GM19438 (cell line): ENCODE measurements at regions not wholly inside any gene's neighbourhood (a gene's known extent, or its start where the extent isn't known, plus 50 kb on each side); places are given as distances from the start of the nearest gene placed in this dataset.
A peak's percentile ranks its signal among the peaks of the same experiment; 100 is the strongest.

Source experiments
- ATAC-seq: cut with Tn5 transposase; IDR thresholded peaks from one replicate; pipeline ENCODE4 v1.9.1; 2021; ENCODE audit warnings: low read depth; ENCODE audit not compliant: unreplicated experiment

- ATAC-seq = no peak
These were observed 911.6 kb downstream of the EFNA5 start for GRCh38 chr5:106759152-106759551.

GRCh38 chr5:106757672-106758071, 913.1 kb downstream of the EFNA5 start:
- no peak for ATAC-seq

- no peak for ATAC-seq
These were observed 914.9 kb downstream of the EFNA5 start for GRCh38 chr5:106755789-106756188.

- no peak for ATAC-seq
These were observed 915.7 kb downstream of the EFNA5 start for GRCh38 chr5:106755066-106755465.

- ATAC-seq = no peak
These were observed 920.9 kb downstream of the EFNA5 start for GRCh38 chr5:106749826-106750225.

- ATAC-seq = no peak
These were observed 931.6 kb downstream of the EFNA5 start for GRCh38 chr5:106739127-106739526.

GRCh38 chr5:106737111-106737510, 933.6 kb downstream of the EFNA5 start:
- ATAC-seq = no peak

- ATAC-seq = no peak
These were observed 938.1 kb downstream of the EFNA5 start for GRCh38 chr5:106732624-106733023.

- no peak for ATAC-seq
These were observed 939.8 kb downstream of the EFNA5 start for GRCh38 chr5:106730912-106731311.

- no peak for ATAC-seq
These were observed 940.2 kb downstream of the EFNA5 start for GRCh38 chr5:106730506-106730905.

- no peak for ATAC-seq
These were observed 942.5 kb downstream of the EFNA5 start for GRCh38 chr5:106728208-106728607.

GRCh38 chr5:106727071-106727470, 943.7 kb downstream of the EFNA5 start:
- no peak for ATAC-seq

- ATAC-seq = no peak
These were observed 950.4 kb downstream of the EFNA5 start for GRCh38 chr5:106720367-106720766.

- ATAC-seq = no peak
These were observed 970.9 kb downstream of the EFNA5 start for GRCh38 chr5:106699796-106700195.

GRCh38 chr5:106699198-106699597, 971.5 kb downstream of the EFNA5 start:
- ATAC-seq = no peak

GRCh38 chr5:106698169-106698568, 972.6 kb downstream of the EFNA5 start:
- no peak for ATAC-seq

- ATAC-seq = no peak
These were observed 979.0 kb downstream of the EFNA5 start for GRCh38 chr5:106691701-106692100.

- ATAC-seq = no peak
These were observed 980.2 kb downstream of the EFNA5 start for GRCh38 chr5:106690585-106690984.

GRCh38 chr5:106680330-106680729, 990.4 kb downstream of the EFNA5 start:
- ATAC-seq = peak; percentile 83

GRCh38 chr5:106677057-106677456, 993.7 kb downstream of the EFNA5 start:
- ATAC-seq = no peak

GRCh38 chr5:106675687-106676086, 995.0 kb downstream of the EFNA5 start:
- no peak for ATAC-seq

GRCh38 chr5:106673941-106674340, 996.8 kb downstream of the EFNA5 start:
- no peak for ATAC-seq

- no peak for ATAC-seq
These were observed 1008.9 kb downstream of the EFNA5 start for GRCh38 chr5:106661866-106662265.
